ENCODE measurements at regions not wholly inside any gene's neighbourhood (a gene's known extent, or its start where the extent isn't known, plus 50 kb on each side); places are given as distances from the start of the nearest gene placed in this dataset.
"Not testable (repeated sequence)": the region's sequence is repeated elsewhere in the genome, so short reads cannot be mapped to it uniquely, and the experiment has no call there.

DNA sequence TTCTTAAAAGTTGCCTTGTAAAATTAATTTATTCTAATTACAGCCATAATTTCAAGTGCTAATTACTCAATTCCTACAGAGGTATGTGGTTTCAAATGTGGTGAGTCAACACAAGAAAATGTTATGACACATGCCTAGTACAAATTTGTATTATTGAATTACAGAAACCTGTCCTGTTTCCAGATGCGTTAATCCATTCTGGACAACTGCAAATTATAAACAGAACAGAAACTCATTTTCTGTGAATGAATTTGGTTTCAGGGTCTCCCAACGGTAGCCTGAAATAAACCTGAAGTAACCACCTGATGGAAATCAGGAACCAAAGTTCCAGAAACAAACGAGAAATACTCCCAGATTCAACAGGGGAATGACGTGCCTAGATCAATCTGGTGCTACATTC is 328.6 kb upstream of the F9 start:
- no peak overlapping the region for H3K4me3 ChIP-seq (ENCODE audit: low read depth, low read length)

DNA sequence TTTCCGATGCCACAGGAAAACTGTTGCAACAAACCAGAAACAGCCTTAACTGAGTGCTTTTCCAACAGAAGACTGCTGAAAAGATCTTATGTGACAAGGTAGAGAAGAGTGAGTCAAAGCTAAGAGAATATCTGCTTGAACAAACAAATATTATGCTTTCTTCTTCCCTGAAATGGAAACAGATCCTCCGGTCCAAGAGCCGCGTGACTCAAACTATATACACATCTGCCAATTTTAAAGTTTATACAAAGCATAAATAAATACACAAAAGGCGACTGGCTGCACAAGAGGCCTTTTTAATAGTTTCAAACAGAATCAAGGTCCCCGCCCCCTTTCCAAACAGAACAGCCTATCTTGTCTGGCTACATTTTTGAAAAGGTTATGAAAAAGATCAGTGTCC is 329.7 kb upstream of the F9 start:
- H3K4me3 ChIP-seq (ENCODE audit: low read depth, low read length), result no peak overlapping the region

DNA sequence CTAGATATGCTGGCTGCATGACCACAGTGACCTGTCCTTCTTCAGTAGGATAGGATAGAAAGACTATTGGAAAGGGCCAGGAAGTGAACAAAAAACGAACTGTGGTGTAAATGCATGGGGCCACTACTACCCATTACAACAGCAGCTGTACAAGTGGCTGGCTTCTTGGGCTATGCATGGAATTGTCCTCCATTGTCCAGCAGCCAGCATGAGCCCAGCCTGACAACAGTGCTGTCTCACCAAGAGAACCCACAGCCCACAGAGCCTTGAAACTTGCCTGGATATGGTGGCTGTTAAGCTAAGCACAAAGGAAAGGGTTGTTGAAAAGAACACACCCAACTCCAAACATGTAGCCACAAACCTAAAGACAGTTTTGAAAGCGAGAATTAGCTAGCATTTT is 330.2 kb upstream of the F9 start:
- H3K4me3 ChIP-seq (ENCODE audit: low read depth, low read length), result no peak overlapping the region

DNA sequence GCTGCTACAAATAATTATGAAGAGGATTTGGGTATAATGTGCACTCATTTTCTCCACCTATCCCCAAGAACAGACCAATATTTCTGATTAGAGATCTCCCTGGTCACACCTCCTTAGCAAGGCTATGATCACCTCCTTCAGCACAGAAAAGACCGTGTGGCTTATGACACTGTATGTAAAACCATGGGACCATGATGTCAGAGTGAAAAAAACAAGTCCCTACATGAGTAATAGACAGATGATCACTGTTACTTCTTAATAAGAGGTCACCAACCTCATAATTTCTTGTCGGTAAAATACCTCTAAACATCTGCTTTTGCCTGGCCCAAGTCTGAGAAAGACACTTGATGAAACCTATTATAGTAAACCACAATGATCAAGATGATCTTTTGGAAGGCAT is 330.6 kb upstream of the F9 start:
- H3K4me3 ChIP-seq (ENCODE audit: low read depth, low read length), result no peak overlapping the region

DNA sequence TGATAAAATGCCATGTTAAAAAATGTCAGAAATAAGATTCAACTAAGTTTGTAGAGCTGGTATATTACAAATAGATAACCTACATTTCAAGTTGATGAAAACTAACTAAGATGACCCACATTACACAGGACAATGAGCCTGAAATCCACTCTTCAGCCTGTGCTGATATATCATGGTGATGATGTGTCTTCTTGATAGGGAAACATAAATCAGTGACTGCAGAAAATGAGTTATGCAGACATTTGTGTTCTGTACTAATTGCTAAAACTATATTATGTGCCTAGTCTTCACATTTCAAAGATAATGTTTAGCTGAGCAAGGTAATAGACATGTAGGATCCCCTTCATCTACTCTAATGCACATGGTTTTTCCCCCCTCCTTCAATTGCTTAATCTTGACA is 331.6 kb upstream of the F9 start:
- no peak overlapping the region for H3K4me3 ChIP-seq (ENCODE audit: low read depth, low read length)

DNA sequence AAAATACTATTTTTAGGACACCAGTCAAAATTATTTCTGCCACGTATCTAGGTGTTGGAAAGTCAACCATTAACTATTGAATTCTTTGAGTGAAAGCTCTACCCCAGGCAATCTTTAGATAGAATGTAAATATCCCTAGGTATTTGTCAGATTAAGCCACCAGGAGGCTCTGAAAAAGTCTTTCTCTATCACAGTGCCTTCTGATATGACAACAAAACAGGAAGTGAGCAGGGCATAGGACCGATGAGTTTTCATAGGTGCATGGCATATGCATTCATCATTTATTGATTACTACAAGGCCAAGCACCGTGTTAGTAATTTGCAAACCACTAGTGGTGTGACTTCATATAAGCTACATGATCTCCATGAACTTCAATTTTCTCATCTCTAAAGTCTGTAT is 333.6 kb upstream of the F9 start:
- no peak overlapping the region for H3K4me3 ChIP-seq (ENCODE audit: low read depth, low read length)

DNA sequence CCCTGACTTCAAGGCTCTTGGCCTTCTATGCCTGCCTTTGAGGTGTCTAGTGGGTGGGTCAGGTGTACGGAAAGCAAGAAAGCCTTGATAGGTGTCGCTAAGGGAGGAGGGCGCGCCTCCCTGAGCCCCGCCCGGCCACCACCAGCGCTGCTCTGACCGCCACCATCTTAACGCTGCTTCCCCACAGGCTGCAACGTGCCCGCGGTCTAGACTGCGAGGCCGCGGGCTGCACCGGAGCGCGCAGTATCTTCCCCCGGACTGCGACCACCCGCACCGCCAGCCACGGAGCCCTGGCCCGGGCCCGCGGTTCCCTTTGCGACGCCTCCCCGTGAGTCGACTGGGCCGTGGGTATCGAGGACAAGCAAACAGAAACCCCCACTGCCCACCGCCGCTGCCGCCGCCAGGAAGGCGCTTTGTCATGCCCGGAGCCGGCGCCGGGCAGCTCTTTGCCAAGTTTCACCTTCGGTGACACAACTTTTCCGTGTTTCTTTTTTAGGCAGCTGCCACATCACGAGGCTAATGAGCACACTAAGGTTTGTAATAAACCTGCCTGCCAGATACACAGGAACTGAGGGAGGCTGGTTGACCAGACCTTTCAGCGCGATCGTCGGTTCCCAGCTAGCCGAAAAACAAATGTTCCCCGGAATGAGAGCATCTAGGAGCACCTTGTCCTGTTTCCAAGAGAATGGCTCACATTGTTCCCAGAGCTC is 335.8 kb upstream of the F9 start:
- H3K4me3 ChIP-seq (ENCODE audit: low read depth, low read length), result no peak overlapping the region

DNA sequence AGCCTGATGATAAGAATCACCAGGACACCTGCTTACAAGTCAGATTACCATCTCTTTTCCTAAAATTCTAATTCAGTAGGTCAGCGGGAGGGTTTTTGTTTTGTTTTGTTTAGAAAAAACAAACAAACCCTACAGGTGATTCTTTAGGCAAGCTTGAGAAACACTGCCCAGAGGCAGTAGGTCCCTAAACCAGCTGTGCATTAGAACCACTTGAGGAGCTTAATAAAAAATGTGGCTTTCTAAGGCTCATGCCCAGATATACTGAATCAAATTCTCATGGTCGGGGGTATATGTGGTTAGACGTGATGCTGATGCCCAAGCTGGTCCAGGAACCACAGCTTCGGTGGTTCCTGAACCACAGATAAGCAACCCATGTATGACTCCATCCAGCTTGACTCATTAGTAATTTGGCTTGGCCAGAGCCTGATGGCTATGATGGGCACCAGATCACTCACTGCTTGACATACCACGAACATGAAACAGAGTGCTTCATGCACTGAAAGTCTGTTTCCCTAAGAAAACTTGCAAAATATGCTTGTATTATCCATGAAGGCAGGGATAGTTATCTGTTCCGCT is 338.1 kb upstream of the F9 start:
- no peak overlapping the region for H3K4me3 ChIP-seq (ENCODE audit: low read depth, low read length)

DNA sequence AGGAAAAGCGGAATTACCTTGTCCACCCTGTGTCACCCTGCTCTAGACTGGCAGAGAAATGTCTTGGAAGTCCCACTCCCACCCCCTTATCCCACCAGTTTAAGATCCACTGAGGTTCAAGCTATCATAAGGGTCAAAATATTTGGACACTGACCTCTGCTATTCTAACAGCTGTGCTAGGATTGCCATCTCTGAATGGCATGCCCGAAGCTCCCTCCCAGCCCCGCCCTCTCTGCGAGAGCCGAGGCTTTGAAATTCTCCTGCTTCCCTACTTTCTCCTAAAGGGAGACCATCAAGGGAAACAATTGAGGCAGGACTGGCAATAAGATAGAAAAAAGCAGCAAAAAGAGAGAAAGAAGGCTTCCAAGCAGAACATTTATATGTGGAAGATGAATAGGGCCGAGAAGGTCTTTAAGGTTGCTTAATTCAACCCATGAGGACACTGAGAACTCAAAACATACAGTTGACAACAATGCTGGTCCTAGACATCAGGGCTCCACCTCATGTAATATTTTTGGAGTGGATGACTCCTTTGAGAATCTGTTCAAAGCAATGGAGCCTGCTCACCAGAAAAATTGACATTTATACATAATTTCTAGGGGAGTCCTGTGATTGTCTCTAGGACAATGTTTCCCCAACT is 338.7 kb upstream of the F9 start:
- no peak overlapping the region for H3K4me3 ChIP-seq (ENCODE audit: low read depth, low read length)

DNA sequence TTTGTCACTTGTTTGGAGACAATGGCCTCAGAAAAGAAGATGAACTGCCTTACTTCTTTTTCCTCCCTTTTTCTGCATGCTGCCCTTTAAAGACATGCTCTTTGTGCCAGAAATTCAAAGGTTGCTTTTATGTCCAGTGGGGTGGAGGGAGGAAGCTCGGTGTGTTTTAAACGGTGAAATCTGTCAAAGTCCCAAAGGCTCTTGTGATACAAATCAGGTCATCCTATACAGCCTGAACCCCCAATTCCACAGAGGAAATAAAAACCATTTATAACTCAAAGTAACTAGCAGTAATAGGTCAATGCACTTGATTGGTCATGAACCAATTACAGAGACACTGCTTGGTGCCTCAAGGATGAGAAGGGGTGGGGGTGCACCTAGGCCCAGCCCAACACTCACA is 339.3 kb upstream of the F9 start:
- no peak overlapping the region for H3K4me3 ChIP-seq (ENCODE audit: low read depth, low read length)

DNA sequence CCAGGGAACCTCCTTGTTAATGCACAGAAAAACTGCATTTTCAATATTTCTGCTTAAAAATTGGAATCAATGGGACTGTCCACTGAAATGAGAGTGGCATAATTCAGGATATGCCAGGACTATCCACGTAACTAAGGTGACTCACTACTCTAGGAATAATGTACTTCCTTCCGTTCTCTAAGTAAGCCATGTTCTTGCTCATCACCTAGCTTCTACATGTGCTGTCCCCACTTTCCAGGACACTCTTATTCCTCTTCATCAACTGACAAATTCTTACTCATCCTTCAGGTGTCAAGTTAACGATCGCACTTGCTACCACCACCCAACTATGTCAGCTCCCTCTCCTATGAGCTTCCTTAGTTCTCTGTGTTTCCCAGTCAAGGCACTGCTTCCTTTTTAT is 342.8 kb upstream of the F9 start:
- no peak overlapping the region for H3K4me3 ChIP-seq (ENCODE audit: low read depth, low read length)

DNA sequence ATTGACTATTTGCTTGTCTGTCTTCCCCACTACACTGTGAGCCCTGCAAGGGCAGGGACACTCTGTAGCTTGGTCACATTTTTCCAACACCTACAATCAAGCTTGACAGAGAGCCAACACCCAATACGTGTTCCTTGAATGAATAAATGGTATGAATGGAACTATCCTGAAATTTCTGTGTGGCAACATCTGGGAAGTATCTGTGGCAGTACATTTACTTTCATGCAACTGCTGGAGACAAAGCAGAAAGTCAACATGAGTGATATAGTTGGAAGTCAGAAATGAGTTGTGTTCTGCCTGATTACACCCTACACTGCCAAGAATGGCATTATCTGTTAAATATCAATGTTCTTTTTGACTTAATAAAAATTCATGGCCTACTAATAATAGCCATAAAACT is 343.5 kb upstream of the F9 start:
- no peak overlapping the region for H3K4me3 ChIP-seq (ENCODE audit: low read depth, low read length)

DNA sequence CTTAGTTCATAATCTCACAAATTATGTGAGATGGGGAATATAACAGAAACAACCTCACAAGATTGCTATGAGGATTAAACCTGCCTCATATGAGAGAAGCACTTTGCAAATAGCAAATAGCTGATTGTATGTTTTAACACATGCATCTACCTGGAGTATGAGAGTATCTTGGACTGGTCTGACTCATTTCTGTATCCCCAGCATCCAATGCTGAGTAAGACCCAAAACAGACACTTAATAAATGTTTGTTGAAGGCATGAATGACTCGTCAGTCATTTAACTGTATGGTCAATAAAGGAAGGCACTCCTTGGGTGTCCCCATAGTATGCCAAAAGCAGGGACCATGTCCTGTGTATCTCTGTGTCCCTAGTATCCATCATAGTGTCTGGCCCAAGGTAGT is 350.9 kb upstream of the F9 start:
- H3K4me3 ChIP-seq (ENCODE audit: low read depth, low read length), result no peak overlapping the region

DNA sequence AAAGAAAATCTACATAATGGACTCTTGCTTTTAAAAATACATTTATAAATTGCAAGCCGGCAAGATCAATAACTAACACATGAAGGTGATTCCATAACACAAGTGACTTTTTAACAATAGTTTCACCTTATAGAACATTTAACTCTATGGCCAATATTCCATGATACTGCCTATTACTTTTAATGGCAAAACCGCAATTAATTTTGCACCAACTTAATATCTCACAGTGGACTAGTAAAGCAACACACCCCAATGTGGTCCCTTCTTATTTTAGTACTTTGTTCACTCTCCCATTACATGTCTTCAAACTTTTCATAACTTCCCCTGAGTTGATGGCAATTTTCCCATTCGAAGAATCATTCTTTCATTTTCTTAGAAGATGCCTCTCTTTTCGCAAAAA is 351.6 kb upstream of the F9 start:
- H3K4me3 ChIP-seq (ENCODE audit: low read depth, low read length), result no peak overlapping the region

DNA sequence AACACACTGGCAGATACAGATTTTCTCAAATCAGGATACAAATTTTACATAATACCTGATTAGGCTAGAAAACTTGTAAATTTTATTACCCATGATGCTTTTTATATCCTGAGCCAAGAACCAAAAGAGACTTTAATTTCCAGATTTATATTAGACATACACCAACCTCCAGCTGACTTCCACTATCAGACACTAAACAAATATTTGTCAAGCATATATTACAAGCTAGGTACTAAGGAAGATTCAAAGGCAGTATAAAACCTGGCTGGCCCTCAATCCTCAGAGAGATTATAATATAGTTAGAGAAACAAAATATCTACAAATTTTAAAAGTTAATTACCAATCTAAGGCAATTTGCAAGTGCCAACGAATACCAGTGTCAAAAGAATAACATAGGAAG is 357.8 kb upstream of the F9 start:
- H3K4me3 ChIP-seq (ENCODE audit: low read depth, low read length), result no peak overlapping the region

DNA sequence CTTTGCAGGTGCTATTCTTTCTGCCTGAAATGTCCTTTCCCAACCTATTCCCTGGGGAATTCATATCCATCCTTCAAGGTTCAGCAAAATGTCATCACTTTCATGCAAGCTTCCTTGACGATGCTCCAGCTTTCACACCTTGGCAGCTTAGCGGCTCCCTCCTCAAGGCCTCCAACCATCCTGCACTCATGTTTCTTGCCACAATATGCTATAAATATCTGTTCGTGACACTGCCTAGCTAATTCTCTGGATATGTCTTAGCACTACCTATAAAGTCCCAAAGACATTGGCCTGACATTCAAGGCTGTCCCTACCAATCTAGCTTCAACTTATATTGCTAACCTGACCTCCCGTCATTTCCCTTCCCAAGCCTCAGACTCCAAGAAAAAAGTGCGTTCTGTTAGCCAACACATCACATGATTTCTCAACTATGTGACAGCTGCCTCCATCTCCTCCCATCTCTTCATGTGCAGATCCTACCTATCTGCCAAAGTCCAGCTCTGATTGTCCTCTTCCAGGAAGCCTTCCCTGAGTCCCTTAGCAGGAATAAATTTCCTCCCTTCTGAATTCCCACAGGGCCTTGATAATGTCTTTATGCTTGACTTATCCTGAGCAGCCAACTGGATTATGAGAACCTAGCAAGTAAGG is 359.9 kb upstream of the F9 start:
- no peak overlapping the region for H3K4me3 ChIP-seq (ENCODE audit: low read depth, low read length)

DNA sequence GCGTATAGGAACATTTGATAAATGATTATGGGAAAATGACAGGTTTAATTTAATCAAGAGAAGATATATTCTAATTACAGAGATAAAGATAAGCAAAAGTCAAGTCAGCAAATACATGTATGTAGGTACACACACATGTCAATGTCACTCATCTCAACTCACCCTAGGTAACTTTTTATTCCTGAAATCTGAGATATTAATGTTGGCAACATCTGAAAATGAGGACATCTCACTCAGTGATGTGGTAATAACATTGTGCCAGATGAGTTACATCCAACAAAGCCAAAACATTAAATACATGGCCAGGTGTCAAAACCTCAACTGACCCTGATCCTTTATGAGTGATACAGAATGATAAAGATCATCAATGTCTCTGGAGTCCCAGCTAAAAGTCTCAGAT is 363.3 kb upstream of the F9 start:
- no peak overlapping the region for H3K4me3 ChIP-seq (ENCODE audit: low read depth, low read length)

DNA sequence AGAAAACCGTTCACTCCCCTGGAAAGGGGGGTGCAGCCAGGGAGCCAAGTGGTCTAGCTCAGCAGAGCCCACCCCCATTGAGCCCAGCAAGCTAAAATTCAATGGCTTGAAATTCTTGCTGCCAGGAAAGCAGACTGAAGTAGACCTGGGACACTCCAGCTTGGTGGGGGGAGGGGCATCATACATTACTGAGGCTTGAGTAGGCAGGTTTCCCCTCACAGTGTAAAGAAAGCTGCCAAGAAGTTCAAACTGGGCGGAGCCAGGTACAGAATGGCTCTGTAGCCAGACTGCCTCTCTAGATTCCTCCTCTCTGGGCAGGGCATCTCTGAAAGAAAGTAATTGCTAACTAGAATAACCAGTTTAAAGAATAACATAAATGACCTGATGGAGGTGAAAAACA is 372.3 kb upstream of the F9 start:
- no peak overlapping the region for H3K4me3 ChIP-seq (ENCODE audit: low read depth, low read length)

DNA sequence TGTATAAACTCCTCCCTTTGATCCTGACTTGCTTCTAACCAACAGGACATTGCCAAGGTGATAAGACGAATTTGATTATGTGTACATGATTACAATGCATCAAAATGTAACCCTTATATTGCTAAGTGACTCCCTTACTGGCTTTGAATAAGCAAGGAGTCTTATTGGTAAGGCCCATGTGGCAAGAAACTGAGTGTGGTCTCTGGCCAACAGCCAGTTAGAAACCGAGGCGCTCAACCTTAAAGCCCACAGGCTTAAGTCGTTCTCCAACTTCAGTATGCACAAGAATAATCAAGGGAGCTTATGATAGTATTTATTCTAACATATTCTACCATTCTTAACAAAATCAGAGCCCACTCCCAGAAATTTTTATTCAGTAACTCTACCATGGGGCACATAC is 374.2 kb upstream of the F9 start:
- no peak overlapping the region for H3K4me3 ChIP-seq (ENCODE audit: low read depth, low read length)

DNA sequence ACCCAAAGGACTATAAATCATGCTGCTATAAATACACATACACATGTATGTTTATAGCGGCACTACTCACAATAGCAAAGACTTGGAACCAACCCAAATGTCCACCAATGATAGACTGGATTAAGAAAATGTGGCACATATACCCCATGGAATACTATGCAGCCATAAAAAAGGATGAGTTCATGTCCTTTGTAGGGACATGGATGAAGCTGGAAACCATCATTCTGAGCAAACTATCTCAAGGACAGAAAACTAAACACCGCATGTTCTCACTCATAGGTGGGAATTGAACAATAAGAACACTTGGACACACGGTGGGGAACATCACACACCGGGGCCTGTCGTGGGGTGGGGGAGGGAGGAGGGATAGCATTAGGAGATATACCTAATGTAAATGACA is 383.9 kb upstream of the F9 start:
- H3K4me3 ChIP-seq (ENCODE audit: low read depth, low read length), result not testable (repeated sequence)

DNA sequence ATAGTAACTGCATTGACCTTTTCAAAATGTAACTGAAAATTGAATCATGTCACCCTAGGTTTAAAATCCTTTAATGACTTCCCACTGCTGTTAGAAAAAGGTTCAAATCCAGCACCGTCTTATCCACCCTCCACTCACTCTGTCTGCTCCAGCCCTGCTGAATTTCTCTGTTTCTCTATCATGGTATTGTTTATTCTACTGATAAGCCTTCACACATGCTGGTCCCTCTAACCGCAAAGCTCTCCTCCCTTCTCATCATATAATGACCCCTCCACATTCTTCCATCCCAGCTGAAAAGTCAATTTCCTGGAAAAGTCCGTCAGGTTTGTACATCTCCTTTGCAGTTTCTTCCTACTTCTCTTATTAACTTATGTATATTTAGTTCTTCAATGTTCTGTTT is 389.2 kb upstream of the F9 start:
- H3K4me3 ChIP-seq (ENCODE audit: low read depth, low read length), result no peak overlapping the region

DNA sequence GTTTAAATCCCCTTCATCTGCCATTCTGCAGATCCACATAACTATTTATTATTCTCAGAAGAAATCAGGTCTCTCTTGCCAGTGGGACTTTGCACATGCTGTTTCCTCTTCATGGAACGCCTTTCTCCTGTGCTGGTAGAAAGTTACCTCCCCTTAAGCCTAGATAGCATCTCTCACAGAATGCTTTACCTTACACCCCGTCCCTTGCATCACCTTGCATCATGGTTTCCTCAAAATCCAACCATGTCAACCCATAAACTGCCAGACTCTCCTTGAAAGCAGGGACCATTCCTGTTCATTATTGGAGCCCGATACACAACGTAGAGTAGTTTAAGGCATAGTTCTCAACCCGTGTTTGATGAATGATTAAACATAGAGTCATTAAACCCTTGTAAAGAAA is 396.2 kb upstream of the F9 start:
- H3K4me3 ChIP-seq (ENCODE audit: low read depth, low read length), result no peak overlapping the region

Measured in iPS-11a (cell line).